ENCODE measurements at regions not wholly inside any gene's neighbourhood (a gene's known extent, or its start where the extent isn't known, plus 50 kb on each side); places are given as distances from the start of the nearest gene placed in this dataset.

GRCh38 chr2:58304843-58305242, 63.7 kb upstream of the FANCL start:
- peaks cover 43% of the 10 kb centered on the region for H3K9me3 Mint-ChIP-seq
- H3K4me3 Mint-ChIP-seq: no peak overlapping the region
- Histone ChIP-seq H3K27me3 (ENCODE audit: control insufficient read depth, insufficient read depth, low read length, poor library complexity, severe bottlenecking) (no peaks in the 10 kb centered on the region), H3K9me3 (ENCODE audit: control insufficient read depth, low read length) (peaks cover 36% of the 10 kb centered on the region), H3K4me1 (ENCODE audit: control insufficient read depth, insufficient read depth, low read length) (no peaks in the 10 kb centered on the region), H3K4me3 (ENCODE audit: low read length) (no peak overlapping the region), H3K36me3 (ENCODE audit: control insufficient read depth, insufficient read depth, low read length) (no peaks in the 10 kb centered on the region), H3K9ac (ENCODE audit: extremely low read depth, low read length, poor library complexity, severe bottlenecking) (no peak overlapping the region), H3K27ac (ENCODE audit: low read depth, low read length) (no peak overlapping the region)
- no peaks in the 10 kb centered on the region for H3K27me3 Mint-ChIP-seq (ENCODE audit: insufficient read depth)
- peak overlapping the region; percentile 10 for H3K27ac Mint-ChIP-seq
- peaks cover 10% of the 10 kb centered on the region for H3K4me1 Mint-ChIP-seq
- DNase-seq: peak; percentile 60
- TF ChIP-seq CTCF (conservative IDR thresholded peaks at IDR 0.05): no peak
- peaks cover 7% of the 10 kb centered on the region for H3K36me3 Mint-ChIP-seq (ENCODE audit: low read depth)

- Histone ChIP-seq H3K9ac (ENCODE audit: extremely low read depth, low read length, poor library complexity, severe bottlenecking) (no peak overlapping the region), H3K36me3 (ENCODE audit: control insufficient read depth, insufficient read depth, low read length) (no peaks in the 10 kb centered on the region), H3K27me3 (ENCODE audit: control insufficient read depth, insufficient read depth, low read length, poor library complexity, severe bottlenecking) (no peaks in the 10 kb centered on the region), H3K4me3 (ENCODE audit: low read length) (no peak overlapping the region), H3K4me1 (ENCODE audit: control insufficient read depth, insufficient read depth, low read length) (peaks cover 3% of the 10 kb centered on the region), H3K27ac (ENCODE audit: low read depth, low read length) (no peak overlapping the region), H3K9me3 (ENCODE audit: control insufficient read depth, low read length) (peaks cover 26% of the 10 kb centered on the region)
- TF ChIP-seq CTCF (conservative IDR thresholded peaks at IDR 0.05): no peak
- no peak overlapping the region for H3K4me3 Mint-ChIP-seq
- no peaks in the 10 kb centered on the region for H3K27me3 Mint-ChIP-seq (ENCODE audit: insufficient read depth)
- H3K4me1 Mint-ChIP-seq: peaks cover 15% of the 10 kb centered on the region
- H3K27ac Mint-ChIP-seq: no peak overlapping the region
- H3K36me3 Mint-ChIP-seq (ENCODE audit: low read depth): peaks cover under 1% of the 10 kb centered on the region
- WGBS, 2 experiments (ENCODE audit: insufficient coverage in 1 of 2, insufficient read length in 1 of 2): 100% methylated on average over 1 of the region's 1 CpG; no CpG with 5 or more reads in 1 of the 2 experiments
- no peak for DNase-seq
- peaks cover 24% of the 10 kb centered on the region for H3K9me3 Mint-ChIP-seq
These were observed 58.0 kb upstream of the FANCL start for GRCh38 chr2:58299123-58299522.

DNA sequence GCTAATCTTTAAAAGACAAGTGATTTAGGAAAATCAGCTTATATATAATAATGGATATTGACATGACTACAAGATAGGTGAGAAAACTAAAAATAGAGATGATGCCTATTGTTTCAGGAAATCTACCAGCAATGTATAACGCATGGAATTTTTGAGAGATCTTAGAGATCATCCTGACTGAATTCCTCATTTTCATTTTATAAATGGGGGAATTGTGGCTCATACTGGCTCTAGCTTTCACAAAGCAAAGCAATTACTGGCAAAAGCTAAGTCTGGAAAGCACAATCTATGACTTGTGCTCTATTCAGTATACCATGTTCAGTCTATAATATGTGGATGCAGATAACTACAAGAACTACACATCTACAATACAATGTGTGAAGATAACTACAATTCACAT, 51.9 kb upstream of the FANCL start:
- Histone ChIP-seq H3K9ac (ENCODE audit: extremely low read depth, low read length, poor library complexity, severe bottlenecking) (no peak overlapping the region), H3K27me3 (ENCODE audit: control insufficient read depth, insufficient read depth, low read length, poor library complexity, severe bottlenecking) (no peaks in the 10 kb centered on the region), H3K9me3 (ENCODE audit: control insufficient read depth, low read length) (no peaks in the 10 kb centered on the region), H3K4me3 (ENCODE audit: low read length) (no peak overlapping the region), H3K4me1 (ENCODE audit: control insufficient read depth, insufficient read depth, low read length) (peaks cover 11% of the 10 kb centered on the region), H3K27ac (ENCODE audit: low read depth, low read length) (no peak overlapping the region), H3K36me3 (ENCODE audit: control insufficient read depth, insufficient read depth, low read length) (no peaks in the 10 kb centered on the region)
- H3K27ac Mint-ChIP-seq: no peak overlapping the region
- no peak for DNase-seq
- 91% methylated on average over 1 of the region's 1 CpG; no CpG with 5 or more reads in 1 of the 2 experiments for WGBS, 2 experiments (ENCODE audit: insufficient coverage in 1 of 2, insufficient read length in 1 of 2)
- no peaks in the 10 kb centered on the region for H3K27me3 Mint-ChIP-seq (ENCODE audit: insufficient read depth)
- H3K4me1 Mint-ChIP-seq: peaks cover 21% of the 10 kb centered on the region
- H3K4me3 Mint-ChIP-seq: no peak overlapping the region
- TF ChIP-seq CTCF (conservative IDR thresholded peaks at IDR 0.05): no peak
- H3K9me3 Mint-ChIP-seq: no peaks in the 10 kb centered on the region
- H3K36me3 Mint-ChIP-seq (ENCODE audit: low read depth): no peaks in the 10 kb centered on the region

Data from endodermal cell (in vitro differentiated cells).